CD4-positive, alpha-beta T cell treated with Interleukin-17A for 1 hour (primary cell): ENCODE measurements at regions not wholly inside any gene's neighbourhood (a gene's known extent, or its start where the extent isn't known, plus 50 kb on each side); places are given as distances from the start of the nearest gene placed in this dataset.

Experiments used
- DNase-seq: peaks from one replicate; pipeline ENCODE4 v3.0.0-alpha.2; 2020

- DNase-seq = no peak
Observed at GRCh38 chr5:17434982-17435381, 63.0 kb upstream of the TAF11L2 start.

GRCh38 chr5:17436350-17436749 lies 61.7 kb upstream of the TAF11L2 start:
- no peak for DNase-seq

- DNase-seq = no peak
Observed at GRCh38 chr5:17436761-17437221, 61.2 kb upstream of the TAF11L2 start.

- DNase-seq = no peak
Observed at GRCh38 chr5:17438027-17438426, 60.0 kb upstream of the TAF11L2 start.

GRCh38 chr5:17439956-17440355 lies 58.1 kb upstream of the TAF11L2 start:
- DNase-seq = no peak

- no peak for DNase-seq
Observed at GRCh38 chr5:17440766-17441165, 57.3 kb upstream of the TAF11L2 start.

GRCh38 chr5:17441351-17441750 lies 56.7 kb upstream of the TAF11L2 start:
- no peak for DNase-seq

- no peak for DNase-seq
Observed at GRCh38 chr5:17443333-17444130, 54.5 kb upstream of the TAF11L2 start.

- DNase-seq = no peak
Observed at GRCh38 chr5:17444496-17444895, 53.5 kb upstream of the TAF11L2 start.

- DNase-seq = no peak
Observed at GRCh38 chr5:17445185-17445584, 52.8 kb upstream of the TAF11L2 start.
